ENCODE measurements at regions not wholly inside any gene's neighbourhood (a gene's known extent, or its start where the extent isn't known, plus 50 kb on each side); places are given as distances from the start of the nearest gene placed in this dataset.

DNA sequence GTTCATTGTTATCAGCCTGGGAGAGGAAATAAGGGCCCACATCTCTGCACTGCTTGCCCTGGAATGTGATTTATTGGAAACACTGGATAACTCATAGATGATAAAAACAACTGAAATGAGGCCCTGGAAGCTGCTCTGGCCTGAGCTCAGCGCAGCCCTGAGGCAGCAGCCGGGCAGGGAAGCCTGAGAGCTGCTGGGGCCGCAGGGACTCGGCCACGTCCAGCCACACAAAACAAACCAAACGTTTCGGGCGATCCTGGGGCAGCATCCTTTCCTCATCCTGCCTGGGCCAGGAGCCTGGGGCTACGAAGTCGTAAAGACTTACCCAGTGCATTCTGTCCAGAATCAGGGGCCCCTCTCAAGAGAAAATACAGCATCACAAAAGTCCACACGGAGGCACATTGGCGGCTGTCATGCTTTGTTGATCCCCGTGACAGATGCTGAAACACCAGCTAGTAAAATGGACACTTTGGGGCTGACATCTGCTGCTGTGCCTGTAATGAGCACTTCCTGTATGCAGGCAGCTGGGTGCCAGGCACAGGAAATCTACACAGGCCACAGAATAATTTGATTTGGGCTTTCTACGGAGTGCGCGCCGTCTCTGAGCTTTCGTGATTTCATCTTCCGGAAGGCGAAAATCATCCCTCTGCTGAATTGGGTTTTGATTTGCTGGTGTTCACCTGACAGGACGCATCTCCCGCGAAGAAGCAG lies 250.6 kb downstream of the EIPR1 start:
- H3K27me3 Mint-ChIP-seq = peaks cover 5 to 7% of the 10 kb centered on the region in 2 donors
- no peak overlapping the region for H3K27ac ChIP-seq (ENCODE audit: low read length)
- ChIA-PET CTCF (no interaction called here), POLR2A (no interaction called here)
- ATAC-seq (replicated peaks in 1 of 4) = peak; percentile 54 to 82 (median 62)
- 77% methylated on average over 22 of the region's 23 CpGs for WGBS (ENCODE audit: insufficient coverage)
- H3K9me3 ChIP-seq = no peaks in the 10 kb centered on the region
- H3K4me3 Mint-ChIP-seq = peak overlapping the region; percentile 37 to 60 (median 54)
- H3K27me3 ChIP-seq (replicated peaks in 1 of 2; ENCODE audit: control insufficient read depth in 2 of 2, extremely low read depth in 1 of 2, insufficient read depth in 2 of 2, low read length in 1 of 2) = peaks cover 0 to 8% of the 10 kb centered on the region in 2 experiments
- H3K36me3 ChIP-seq (ENCODE audit: control insufficient read depth in 2 of 2, extremely low read depth in 1 of 2, insufficient read depth in 1 of 2, low read length in 1 of 2) = no peaks in the 10 kb centered on the region
- H3K4me3 ChIP-seq (ENCODE audit: control insufficient read depth in 1 of 2, extremely low read depth in 1 of 2, low read length in 1 of 2) = no peak overlapping the region
- H3K4me1 Mint-ChIP-seq = peaks cover 0 to 11% (median 9%) of the 10 kb centered on the region in 3 donors
- H3K4me1 ChIP-seq (ENCODE audit: control insufficient read depth in 1 of 2, extremely low read depth in 1 of 2, insufficient read depth in 2 of 2, low read length in 2 of 2) = peaks cover 0 to 2% of the 10 kb centered on the region in 2 experiments
- DNase-seq = peak in 11 of 35 experiments; percentile 3 to 29 (median 7)
- H3K9me3 Mint-ChIP-seq = no peaks in the 10 kb centered on the region
- no peaks in the 10 kb centered on the region for H3K36me3 Mint-ChIP-seq
- peak overlapping the region; percentile 76 to 87 for H3K27ac Mint-ChIP-seq

DNA sequence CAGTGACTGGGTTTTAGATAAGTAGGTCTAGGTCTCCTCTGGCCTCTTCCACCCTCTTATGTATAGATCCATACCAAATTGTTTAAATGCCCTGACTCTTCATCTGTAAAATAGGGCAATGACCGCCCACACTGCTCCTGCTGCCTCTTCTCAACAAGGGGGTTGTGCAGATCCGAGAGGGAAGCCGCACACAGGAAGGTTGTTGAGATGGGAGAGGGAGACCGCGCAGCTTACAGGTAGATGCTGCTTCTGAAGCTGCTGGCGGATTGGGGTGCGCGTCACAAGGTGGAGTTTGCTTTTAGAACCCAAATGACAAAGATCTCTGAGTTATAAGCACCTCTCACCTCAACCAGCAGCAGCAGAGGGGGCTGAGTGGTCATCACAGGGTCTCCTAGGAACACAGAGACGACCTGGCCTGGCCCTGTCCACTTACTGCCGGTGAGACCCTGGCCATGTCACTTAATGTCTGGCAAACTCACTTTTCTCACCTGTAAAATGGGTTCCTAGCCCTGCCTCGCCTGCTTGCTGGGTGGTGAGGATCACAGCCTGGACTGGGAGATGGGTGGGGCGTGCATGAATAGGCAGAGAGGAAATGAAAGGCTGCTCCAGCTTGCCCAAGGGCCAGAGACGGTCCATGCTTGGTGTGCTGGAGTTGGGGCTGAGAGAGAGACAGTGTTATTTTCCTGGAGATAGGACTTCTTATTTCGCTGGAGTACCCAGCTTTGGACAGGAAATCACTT lies 251.3 kb downstream of the EIPR1 start:
- H3K27me3 ChIP-seq (replicated peaks in 1 of 2; ENCODE audit: control insufficient read depth in 2 of 2, extremely low read depth in 1 of 2, insufficient read depth in 2 of 2, low read length in 1 of 2) = peaks cover 0 to 8% of the 10 kb centered on the region in 2 experiments
- no peak overlapping the region for H3K4me3 ChIP-seq (ENCODE audit: control insufficient read depth in 1 of 2, extremely low read depth in 1 of 2, low read length in 1 of 2)
- no peak overlapping the region for H3K27ac ChIP-seq (ENCODE audit: low read length)
- ChIA-PET POLR2A (no interaction called here), CTCF (no interaction called here)
- no peaks in the 10 kb centered on the region for H3K36me3 Mint-ChIP-seq
- 63% methylated on average over 3 of the region's 14 CpGs for WGBS (ENCODE audit: insufficient coverage)
- H3K27ac Mint-ChIP-seq = peak overlapping the region in 1 of 2 donors; percentile 64
- H3K4me1 Mint-ChIP-seq = peaks cover 0 to 11% (median 9%) of the 10 kb centered on the region in 3 donors
- peak in 1 of 35 experiments; percentile 18 for DNase-seq
- H3K9me3 ChIP-seq = no peaks in the 10 kb centered on the region
- H3K4me1 ChIP-seq (ENCODE audit: control insufficient read depth in 1 of 2, extremely low read depth in 1 of 2, insufficient read depth in 2 of 2, low read length in 2 of 2) = peaks cover 0 to 2% of the 10 kb centered on the region in 2 experiments
- H3K4me3 Mint-ChIP-seq = no peak overlapping the region
- peaks cover 0 to 4% (median 0%) of the 10 kb centered on the region in 3 donors for H3K9me3 Mint-ChIP-seq
- H3K27me3 Mint-ChIP-seq = peaks cover 5 to 7% of the 10 kb centered on the region in 2 donors
- ATAC-seq (replicated peaks in 1 of 4) = no peak
- H3K36me3 ChIP-seq (ENCODE audit: control insufficient read depth in 2 of 2, extremely low read depth in 1 of 2, insufficient read depth in 1 of 2, low read length in 1 of 2) = no peaks in the 10 kb centered on the region

DNA sequence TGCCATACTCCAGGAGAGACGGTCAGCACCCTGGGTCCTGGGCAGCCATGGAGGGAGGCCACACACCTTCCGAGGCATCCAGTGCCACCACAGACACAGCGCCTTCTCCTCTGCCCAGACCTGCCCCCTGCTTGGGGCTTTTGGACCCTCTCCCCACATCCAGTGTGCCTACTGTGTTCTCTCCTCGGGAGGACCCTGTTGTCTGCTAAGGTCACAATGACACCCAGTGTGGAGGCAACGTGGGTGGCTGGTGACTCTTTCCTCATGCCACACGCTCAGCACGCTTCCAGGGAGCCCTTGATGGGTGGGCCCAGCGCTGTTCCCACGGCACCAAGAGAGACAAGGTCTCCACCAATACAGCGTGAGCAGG lies 251.9 kb downstream of the EIPR1 start:
- 83% methylated on average over 4 of the region's 10 CpGs for WGBS (ENCODE audit: insufficient coverage)
- Mint-ChIP-seq H3K36me3 (no peaks in the 10 kb centered on the region), H3K4me1 (peaks cover 0 to 11% (median 9%) of the 10 kb centered on the region in 3 donors), H3K27ac (peak overlapping the region in 1 of 2 donors; percentile 34), H3K27me3 (peaks cover 4 to 5% of the 10 kb centered on the region in 2 donors), H3K4me3 (no peak overlapping the region), H3K9me3 (peaks cover 0 to 4% (median 0%) of the 10 kb centered on the region in 3 donors)
- H3K27me3 ChIP-seq (replicated peaks in 1 of 2; ENCODE audit: control insufficient read depth in 2 of 2, extremely low read depth in 1 of 2, insufficient read depth in 2 of 2, low read length in 1 of 2) = peaks cover 0 to 2% of the 10 kb centered on the region in 2 experiments
- no peak overlapping the region for H3K27ac ChIP-seq (ENCODE audit: low read length)
- no peaks in the 10 kb centered on the region for H3K9me3 ChIP-seq
- POLR2A ChIA-PET = no interaction called here
- DNase-seq (peak in 1 of 35 experiments; percentile 22), ATAC-seq (replicated peaks in 1 of 4) (no peak)
- peaks cover 0 to 2% of the 10 kb centered on the region in 2 experiments for H3K4me1 ChIP-seq (ENCODE audit: control insufficient read depth in 1 of 2, extremely low read depth in 1 of 2, insufficient read depth in 2 of 2, low read length in 2 of 2)
- CTCF ChIA-PET = no interaction called here
- H3K36me3 ChIP-seq (ENCODE audit: control insufficient read depth in 2 of 2, extremely low read depth in 1 of 2, insufficient read depth in 1 of 2, low read length in 1 of 2) = no peaks in the 10 kb centered on the region
- H3K4me3 ChIP-seq (ENCODE audit: control insufficient read depth in 1 of 2, extremely low read depth in 1 of 2, low read length in 1 of 2) = no peak overlapping the region

DNA sequence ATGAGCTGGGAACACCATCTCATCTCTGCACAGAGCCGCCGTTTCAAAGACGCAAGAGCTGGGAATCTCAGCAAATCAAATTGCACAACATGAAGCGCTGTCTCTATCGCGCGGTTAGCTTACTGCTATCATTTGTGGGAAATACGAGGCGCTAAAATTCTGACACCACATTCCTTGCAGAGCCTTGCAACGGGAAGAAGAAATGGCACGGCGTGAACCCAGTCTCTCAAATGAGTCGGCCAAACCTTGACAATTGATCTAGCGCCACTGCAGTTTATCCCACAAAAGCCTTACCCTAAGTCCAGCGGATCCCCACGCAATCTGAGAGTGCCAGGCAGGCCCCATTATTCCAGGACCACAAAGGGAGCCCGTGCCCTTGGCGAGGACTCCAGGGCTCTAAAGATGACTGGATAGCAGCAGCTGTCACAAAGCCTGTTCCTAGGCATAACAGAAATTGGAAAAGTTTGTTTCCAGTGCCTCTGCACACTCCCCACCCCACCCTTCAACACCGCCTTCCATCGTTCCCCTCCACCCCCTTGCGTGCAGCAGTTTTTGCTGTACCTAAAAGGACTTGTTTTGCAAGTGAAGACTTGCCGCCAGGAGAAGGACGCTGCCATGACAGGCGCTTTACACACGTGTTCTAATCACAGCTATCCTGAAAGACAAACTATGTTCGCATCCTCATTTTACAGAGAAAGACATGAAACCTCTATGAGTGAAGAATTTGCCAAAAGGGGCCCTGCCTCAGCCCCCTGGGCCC lies 252.4 kb downstream of the EIPR1 start:
- H3K4me3 ChIP-seq (ENCODE audit: control insufficient read depth in 1 of 2, extremely low read depth in 1 of 2, low read length in 1 of 2) = no peak overlapping the region
- Mint-ChIP-seq H3K27ac (no peak overlapping the region), H3K36me3 (no peaks in the 10 kb centered on the region), H3K4me3 (no peak overlapping the region), H3K4me1 (peaks cover 0 to 11% (median 9%) of the 10 kb centered on the region in 3 donors), H3K27me3 (no peaks in the 10 kb centered on the region), H3K9me3 (peaks cover 0 to 4% (median 0%) of the 10 kb centered on the region in 3 donors)
- DNase-seq = peak in 1 of 35 experiments; percentile 0
- H3K36me3 ChIP-seq (ENCODE audit: control insufficient read depth in 2 of 2, extremely low read depth in 1 of 2, insufficient read depth in 1 of 2, low read length in 1 of 2) = no peaks in the 10 kb centered on the region
- CTCF ChIA-PET = no interaction called here
- POLR2A ChIA-PET = no interaction called here
- H3K9me3 ChIP-seq = no peaks in the 10 kb centered on the region
- no peaks in the 10 kb centered on the region for H3K27me3 ChIP-seq (replicated peaks in 1 of 2; ENCODE audit: control insufficient read depth in 2 of 2, extremely low read depth in 1 of 2, insufficient read depth in 2 of 2, low read length in 1 of 2)
- ATAC-seq (replicated peaks in 1 of 4) = no peak
- H3K27ac ChIP-seq (ENCODE audit: low read length) = no peak overlapping the region
- peaks cover 0 to 2% of the 10 kb centered on the region in 2 experiments for H3K4me1 ChIP-seq (ENCODE audit: control insufficient read depth in 1 of 2, extremely low read depth in 1 of 2, insufficient read depth in 2 of 2, low read length in 2 of 2)
- WGBS (ENCODE audit: insufficient coverage) = 89% methylated on average over 22 of the region's 26 CpGs

DNA sequence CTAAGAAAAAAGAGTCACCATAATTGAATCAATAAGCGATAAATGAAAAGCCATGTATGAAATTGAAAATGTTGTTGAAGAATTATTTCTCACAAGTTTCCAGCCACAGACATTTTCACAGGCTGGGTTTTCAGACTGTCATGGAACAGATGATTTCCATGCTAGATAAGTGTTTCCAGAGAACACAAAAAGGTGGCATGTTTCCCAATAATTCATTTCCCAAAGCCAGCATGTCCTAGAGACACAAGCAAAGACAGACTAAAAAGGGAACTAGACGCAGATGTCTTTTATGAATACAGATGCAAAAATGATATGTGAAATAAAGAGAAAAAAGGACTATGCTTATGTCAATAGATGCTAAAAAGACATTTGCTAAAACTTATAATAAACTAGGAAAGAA lies 255.1 kb downstream of the EIPR1 start:
- Histone ChIP-seq H3K27ac (ENCODE audit: low read length) (no peak overlapping the region), H3K4me3 (ENCODE audit: control insufficient read depth in 1 of 2, extremely low read depth in 1 of 2, low read length in 1 of 2) (no peak overlapping the region), H3K36me3 (ENCODE audit: control insufficient read depth in 2 of 2, extremely low read depth in 1 of 2, insufficient read depth in 1 of 2, low read length in 1 of 2) (no peaks in the 10 kb centered on the region), H3K4me1 (ENCODE audit: control insufficient read depth in 1 of 2, extremely low read depth in 1 of 2, insufficient read depth in 2 of 2, low read length in 2 of 2) (no peaks in the 10 kb centered on the region), H3K27me3 (replicated peaks in 1 of 2; ENCODE audit: control insufficient read depth in 2 of 2, extremely low read depth in 1 of 2, insufficient read depth in 2 of 2, low read length in 1 of 2) (no peaks in the 10 kb centered on the region), H3K9me3 (no peaks in the 10 kb centered on the region)
- H3K27me3 Mint-ChIP-seq = no peaks in the 10 kb centered on the region
- WGBS (ENCODE audit: insufficient coverage) = no CpG with 5 or more reads among the region's 2 CpGs
- ChIA-PET POLR2A (no interaction called here), CTCF (no interaction called here)
- H3K36me3 Mint-ChIP-seq = peaks cover 5% of the 10 kb centered on the region
- DNase-seq = no peak
- peaks cover 0 to 9% (median 6%) of the 10 kb centered on the region in 3 donors for H3K4me1 Mint-ChIP-seq
- ATAC-seq (replicated peaks in 1 of 4) = no peak
- no peak overlapping the region for H3K4me3 Mint-ChIP-seq
- H3K27ac Mint-ChIP-seq = no peak overlapping the region
- peaks cover 0 to 4% (median 0%) of the 10 kb centered on the region in 3 donors for H3K9me3 Mint-ChIP-seq

DNA sequence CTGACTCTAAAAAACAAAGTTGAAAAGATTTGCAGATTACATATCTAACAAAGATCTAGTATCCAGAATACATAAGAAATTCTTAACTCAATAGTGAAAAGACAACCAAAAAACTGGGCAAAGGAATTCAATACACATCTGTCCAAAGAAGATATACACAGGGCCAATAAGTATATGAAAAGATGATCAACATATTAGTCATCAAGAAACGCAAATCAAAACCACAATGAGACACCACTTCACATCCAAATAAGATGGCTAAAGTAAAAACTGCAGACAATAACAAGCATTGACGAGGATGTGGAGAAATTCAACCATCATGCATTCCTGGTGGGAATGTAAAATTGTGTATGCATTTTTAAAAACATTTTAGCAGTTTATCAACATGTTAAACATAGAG lies 256.0 kb downstream of the EIPR1 start:
- no peak for ATAC-seq (replicated peaks in 1 of 4)
- no peak overlapping the region for H3K4me3 ChIP-seq (ENCODE audit: control insufficient read depth in 1 of 2, extremely low read depth in 1 of 2, low read length in 1 of 2)
- H3K9me3 Mint-ChIP-seq = peaks cover 0 to 4% (median 0%) of the 10 kb centered on the region in 3 donors
- H3K27me3 Mint-ChIP-seq = no peaks in the 10 kb centered on the region
- POLR2A ChIA-PET = no interaction called here
- H3K27ac ChIP-seq (ENCODE audit: low read length) = no peak overlapping the region
- WGBS (ENCODE audit: insufficient coverage) = no CpG with 5 or more reads among the region's 2 CpGs
- H3K4me1 Mint-ChIP-seq = peaks cover 0 to 2% (median 0%) of the 10 kb centered on the region in 3 donors
- H3K9me3 ChIP-seq = no peaks in the 10 kb centered on the region
- H3K4me3 Mint-ChIP-seq = no peak overlapping the region
- H3K27ac Mint-ChIP-seq = no peak overlapping the region
- CTCF ChIA-PET = no interaction called here
- H3K27me3 ChIP-seq (replicated peaks in 1 of 2; ENCODE audit: control insufficient read depth in 2 of 2, extremely low read depth in 1 of 2, insufficient read depth in 2 of 2, low read length in 1 of 2) = peaks cover 0 to 2% of the 10 kb centered on the region in 2 experiments
- no peaks in the 10 kb centered on the region for H3K4me1 ChIP-seq (ENCODE audit: control insufficient read depth in 1 of 2, extremely low read depth in 1 of 2, insufficient read depth in 2 of 2, low read length in 2 of 2)
- H3K36me3 ChIP-seq (ENCODE audit: control insufficient read depth in 2 of 2, extremely low read depth in 1 of 2, insufficient read depth in 1 of 2, low read length in 1 of 2) = no peaks in the 10 kb centered on the region
- H3K36me3 Mint-ChIP-seq = peaks cover 9% of the 10 kb centered on the region
- DNase-seq = no peak

Measured in T-cell (primary cell).